ENCODE measurements at regions not wholly inside any gene's neighbourhood (a gene's known extent, or its start where the extent isn't known, plus 50 kb on each side); places are given as distances from the start of the nearest gene placed in this dataset.

DNA sequence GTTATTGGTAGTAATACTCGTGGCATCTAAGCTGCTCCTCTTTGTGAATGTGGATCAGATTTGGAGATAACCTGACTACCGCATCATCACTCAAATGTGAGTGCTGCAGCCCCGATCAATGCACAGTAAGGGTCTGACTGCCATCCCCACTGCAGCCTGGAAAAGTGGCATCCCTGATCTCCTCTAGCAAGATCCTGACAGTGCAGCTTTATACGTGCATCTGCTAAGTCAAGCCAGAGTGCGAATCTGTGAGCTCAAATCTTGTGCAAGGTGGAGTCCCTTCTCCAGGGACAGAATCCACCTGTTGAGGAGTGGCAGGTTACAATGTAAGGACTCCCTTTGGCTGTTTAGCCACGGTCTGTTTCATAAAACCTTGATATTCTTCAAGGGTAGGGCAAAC lies 215.0 kb upstream of the EXOC2 start:
- H3K4me3 ChIP-seq (ENCODE audit: low read length in 2 of 2): no peak overlapping the region
- peaks cover 2% of the 10 kb centered on the region for H3K9me3 ChIP-seq (ENCODE audit: control insufficient read depth, low read length)
- H3K36me3 ChIP-seq (ENCODE audit: control insufficient read depth in 1 of 2, insufficient read depth in 2 of 2, low read length in 1 of 2): no peaks in the 10 kb centered on the region
- no peak overlapping the region for H3K27ac ChIP-seq (ENCODE audit: low read depth in 1 of 2, low read length in 2 of 2)
- H3K27me3 ChIP-seq (ENCODE audit: control insufficient read depth in 1 of 2, insufficient read depth in 2 of 2, low read length in 1 of 2): no peaks in the 10 kb centered on the region
- intact Hi-C loops (cut with DNase I): no loop called here
- WGBS, 2 donors: 67 to 77% methylated on average over 6 of the region's 6 CpGs
- DNase-seq (no peak), ATAC-seq (ENCODE audit: low FRiP score) (no peak)
- no peaks in the 10 kb centered on the region for H3K4me1 ChIP-seq (ENCODE audit: control insufficient read depth in 1 of 2, insufficient read depth in 2 of 2, low read length in 2 of 2)

GRCh38 chr6:906920-907319 lies 214.0 kb upstream of the EXOC2 start:
- no peak for DNase-seq
- no peak overlapping the region for H3K4me3 ChIP-seq (ENCODE audit: low read length in 2 of 2)
- 72 to 74% methylated on average over 11 of the region's 11 CpGs for WGBS, 2 donors
- no peak overlapping the region for H3K27ac ChIP-seq (ENCODE audit: low read depth in 1 of 2, low read length in 2 of 2)
- intact Hi-C loops (cut with DNase I): no loop called here
- H3K9me3 ChIP-seq (ENCODE audit: control insufficient read depth, low read length): peaks cover 2% of the 10 kb centered on the region
- H3K27me3 ChIP-seq (ENCODE audit: control insufficient read depth in 1 of 2, insufficient read depth in 2 of 2, low read length in 1 of 2): no peaks in the 10 kb centered on the region
- ATAC-seq (ENCODE audit: low FRiP score): no peak
- no peaks in the 10 kb centered on the region for H3K36me3 ChIP-seq (ENCODE audit: control insufficient read depth in 1 of 2, insufficient read depth in 2 of 2, low read length in 1 of 2)
- H3K4me1 ChIP-seq (ENCODE audit: control insufficient read depth in 1 of 2, insufficient read depth in 2 of 2, low read length in 2 of 2): peaks cover 0 to 4% of the 10 kb centered on the region in 2 donors

DNA sequence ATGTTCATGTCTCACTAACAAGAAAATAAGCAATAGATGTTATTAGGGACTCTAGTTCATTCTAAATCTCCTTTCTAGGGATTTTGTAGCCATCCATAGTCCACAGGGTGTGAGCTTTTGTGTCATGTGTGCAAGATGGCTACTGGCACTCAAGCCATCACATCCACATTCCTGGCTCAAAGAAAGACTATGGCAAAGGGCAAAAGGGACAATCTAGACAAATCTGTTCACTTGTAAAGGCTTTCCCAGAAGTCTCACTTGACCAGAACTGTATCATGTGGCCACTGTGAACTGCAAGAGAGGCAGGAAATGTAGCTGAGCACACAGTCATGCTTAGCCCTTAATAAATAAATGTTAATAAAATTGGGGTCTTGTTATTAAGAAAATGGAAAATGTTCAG lies 212.6 kb upstream of the EXOC2 start:
- Histone ChIP-seq H3K27me3 (ENCODE audit: control insufficient read depth in 1 of 2, insufficient read depth in 2 of 2, low read length in 1 of 2) (no peaks in the 10 kb centered on the region), H3K27ac (ENCODE audit: low read depth in 1 of 2, low read length in 2 of 2) (no peak overlapping the region), H3K36me3 (ENCODE audit: control insufficient read depth in 1 of 2, insufficient read depth in 2 of 2, low read length in 1 of 2) (no peaks in the 10 kb centered on the region), H3K9me3 (ENCODE audit: control insufficient read depth, low read length) (no peaks in the 10 kb centered on the region), H3K4me3 (ENCODE audit: low read length in 2 of 2) (no peak overlapping the region), H3K4me1 (ENCODE audit: control insufficient read depth in 1 of 2, insufficient read depth in 2 of 2, low read length in 2 of 2) (peaks cover 0 to 4% of the 10 kb centered on the region in 2 donors)
- intact Hi-C loops (cut with DNase I): no loop called here
- ATAC-seq (ENCODE audit: low FRiP score): no peak
- DNase-seq: no peak

- no peak overlapping the region for H3K27ac ChIP-seq (ENCODE audit: low read depth in 1 of 2, low read length in 2 of 2)
- no peaks in the 10 kb centered on the region for H3K27me3 ChIP-seq (ENCODE audit: control insufficient read depth in 1 of 2, insufficient read depth in 2 of 2, low read length in 1 of 2)
- intact Hi-C loops (cut with DNase I): no loop called here
- no peaks in the 10 kb centered on the region for H3K36me3 ChIP-seq (ENCODE audit: control insufficient read depth in 1 of 2, insufficient read depth in 2 of 2, low read length in 1 of 2)
- ATAC-seq (ENCODE audit: low FRiP score): no peak
- no peak overlapping the region for H3K4me3 ChIP-seq (ENCODE audit: low read length in 2 of 2)
- no peak for DNase-seq
- H3K4me1 ChIP-seq (ENCODE audit: control insufficient read depth in 1 of 2, insufficient read depth in 2 of 2, low read length in 2 of 2): peaks cover 0 to 4% of the 10 kb centered on the region in 2 donors
- no peaks in the 10 kb centered on the region for H3K9me3 ChIP-seq (ENCODE audit: control insufficient read depth, low read length)
Observed at GRCh38 chr6:904994-905393, 212.1 kb upstream of the EXOC2 start.

- H3K4me1 ChIP-seq (ENCODE audit: control insufficient read depth in 1 of 2, insufficient read depth in 2 of 2, low read length in 2 of 2): peaks cover 0 to 4% of the 10 kb centered on the region in 2 donors
- H3K36me3 ChIP-seq (ENCODE audit: control insufficient read depth in 1 of 2, insufficient read depth in 2 of 2, low read length in 1 of 2): no peaks in the 10 kb centered on the region
- ATAC-seq (ENCODE audit: low FRiP score) (no peak), DNase-seq (no peak)
- 41 to 50% methylated on average over 6 of the region's 6 CpGs for WGBS, 2 donors
- no peak overlapping the region for H3K4me3 ChIP-seq (ENCODE audit: low read length in 2 of 2)
- intact Hi-C loops (cut with DNase I): no loop called here
- no peaks in the 10 kb centered on the region for H3K27me3 ChIP-seq (ENCODE audit: control insufficient read depth in 1 of 2, insufficient read depth in 2 of 2, low read length in 1 of 2)
- no peaks in the 10 kb centered on the region for H3K9me3 ChIP-seq (ENCODE audit: control insufficient read depth, low read length)
- no peak overlapping the region for H3K27ac ChIP-seq (ENCODE audit: low read depth in 1 of 2, low read length in 2 of 2)
Observed at GRCh38 chr6:903761-904160, 210.8 kb upstream of the EXOC2 start.

DNA sequence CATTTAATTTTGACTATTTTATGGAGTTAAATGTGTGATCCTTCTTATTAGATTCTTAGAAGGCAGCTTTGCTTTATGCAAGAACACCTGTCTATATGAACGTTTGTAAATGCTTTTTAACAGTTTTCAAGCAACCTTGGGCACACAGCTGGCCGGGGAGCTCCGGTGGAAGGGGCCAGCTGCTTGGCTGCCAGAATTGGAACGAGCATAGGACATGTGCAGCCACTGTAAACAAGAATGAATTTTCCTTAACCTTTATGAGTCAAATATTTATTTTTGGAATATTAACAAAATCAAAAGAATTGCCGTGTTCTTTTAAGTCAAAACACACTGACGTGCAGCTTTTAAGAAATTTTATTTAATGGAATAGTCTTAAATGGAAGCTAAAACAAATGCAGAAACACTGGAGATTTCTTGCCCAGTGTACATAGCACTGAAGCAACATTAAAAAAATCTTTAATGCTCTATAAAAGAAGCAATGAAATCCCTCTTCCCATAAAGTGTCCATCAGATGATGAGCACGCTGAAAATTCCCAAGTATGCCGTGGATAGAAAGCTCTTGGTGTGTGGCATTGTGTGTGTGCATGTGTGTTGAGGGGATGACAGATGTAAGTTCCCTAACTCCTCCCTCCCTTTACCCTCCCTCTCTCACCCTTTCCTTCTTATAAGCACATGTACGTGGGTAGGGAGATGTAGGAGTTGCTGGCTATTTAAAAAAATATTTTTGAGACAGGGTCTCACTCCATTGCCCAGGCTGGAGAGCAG lies 208.9 kb upstream of the EXOC2 start:
- Histone ChIP-seq H3K4me3 (ENCODE audit: low read length in 2 of 2) (no peak overlapping the region), H3K27me3 (ENCODE audit: control insufficient read depth in 1 of 2, insufficient read depth in 2 of 2, low read length in 1 of 2) (no peaks in the 10 kb centered on the region), H3K9me3 (ENCODE audit: control insufficient read depth, low read length) (no peaks in the 10 kb centered on the region), H3K27ac (ENCODE audit: low read depth in 1 of 2, low read length in 2 of 2) (no peak overlapping the region), H3K4me1 (ENCODE audit: control insufficient read depth in 1 of 2, insufficient read depth in 2 of 2, low read length in 2 of 2) (peaks cover 0 to 4% of the 10 kb centered on the region in 2 donors), H3K36me3 (ENCODE audit: control insufficient read depth in 1 of 2, insufficient read depth in 2 of 2, low read length in 1 of 2) (no peaks in the 10 kb centered on the region)
- intact Hi-C loops (cut with DNase I): no loop called here
- no peak for ATAC-seq (ENCODE audit: low FRiP score)
- WGBS, 2 donors: 9 to 13% methylated on average over 9 of the region's 9 CpGs
- DNase-seq: no peak

DNA sequence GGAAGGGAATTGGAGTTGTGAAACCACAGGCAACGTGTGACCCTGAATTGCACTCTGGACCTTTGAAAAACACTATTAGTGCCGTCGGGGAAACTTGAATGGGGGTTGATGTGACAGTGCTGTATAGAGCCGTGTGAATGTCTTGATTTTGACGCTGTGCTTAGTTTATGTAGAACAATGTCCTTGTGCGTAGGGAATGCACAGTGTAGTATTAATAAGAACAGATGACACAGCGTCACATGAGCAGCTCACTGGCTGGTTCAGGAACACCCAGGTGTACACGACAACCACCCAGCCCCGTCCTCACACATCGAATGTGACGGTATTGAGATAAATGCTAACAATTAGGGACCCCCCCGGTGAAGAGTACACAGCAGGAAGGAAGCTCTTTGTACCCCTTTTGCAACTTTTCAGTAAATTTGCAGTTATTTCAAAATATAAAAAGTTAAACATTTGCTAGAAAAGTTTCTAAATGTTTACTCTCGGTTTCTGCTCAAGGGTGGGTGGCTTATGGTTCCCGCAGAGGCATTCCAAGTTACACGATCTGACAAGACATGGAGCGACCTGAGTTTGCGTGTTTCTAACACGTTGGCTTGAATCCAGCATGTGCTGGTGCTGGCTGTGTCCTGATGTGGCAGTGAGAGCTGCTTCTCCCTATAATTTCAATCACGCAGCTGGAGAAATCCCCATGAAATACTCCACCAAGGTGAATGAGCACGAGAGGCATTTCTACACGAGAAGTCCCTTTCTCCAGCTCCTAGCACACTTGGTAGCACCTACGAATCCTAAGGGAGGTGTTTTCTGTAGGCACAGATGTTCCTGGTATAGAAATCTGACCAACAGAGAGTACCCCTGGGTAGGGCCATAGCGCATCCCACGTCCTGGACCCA lies 208.0 kb upstream of the EXOC2 start:
- no peaks in the 10 kb centered on the region for H3K9me3 ChIP-seq (ENCODE audit: control insufficient read depth, low read length)

GRCh38 chr6:897528-898207 lies 204.7 kb upstream of the EXOC2 start:
- Histone ChIP-seq H3K9me3 (ENCODE audit: control insufficient read depth, low read length) (no peaks in the 10 kb centered on the region), H3K27me3 (ENCODE audit: control insufficient read depth in 1 of 2, insufficient read depth in 2 of 2, low read length in 1 of 2) (no peaks in the 10 kb centered on the region), H3K4me3 (ENCODE audit: low read length in 2 of 2) (no peak overlapping the region), H3K36me3 (ENCODE audit: control insufficient read depth in 1 of 2, insufficient read depth in 2 of 2, low read length in 1 of 2) (no peaks in the 10 kb centered on the region), H3K27ac (ENCODE audit: low read depth in 1 of 2, low read length in 2 of 2) (no peak overlapping the region), H3K4me1 (ENCODE audit: control insufficient read depth in 1 of 2, insufficient read depth in 2 of 2, low read length in 2 of 2) (peaks cover 0 to 4% of the 10 kb centered on the region in 2 donors)
- intact Hi-C loops (cut with DNase I): no loop called here
- no peak for ATAC-seq (ENCODE audit: low FRiP score)
- no peak for DNase-seq
- 85 to 87% methylated on average over 12 of the region's 12 CpGs for WGBS, 2 donors

More for the DNA sequence above, 208.0 kb upstream of the EXOC2 start:
- ATAC-seq (ENCODE audit: low FRiP score): no peak
- Histone ChIP-seq H3K4me3 (ENCODE audit: low read length in 2 of 2) (no peak overlapping the region), H3K4me1 (ENCODE audit: control insufficient read depth in 1 of 2, insufficient read depth in 2 of 2, low read length in 2 of 2) (peaks cover 0 to 4% of the 10 kb centered on the region in 2 donors), H3K36me3 (ENCODE audit: control insufficient read depth in 1 of 2, insufficient read depth in 2 of 2, low read length in 1 of 2) (no peaks in the 10 kb centered on the region), H3K27ac (ENCODE audit: low read depth in 1 of 2, low read length in 2 of 2) (no peak overlapping the region), H3K27me3 (ENCODE audit: control insufficient read depth in 1 of 2, insufficient read depth in 2 of 2, low read length in 1 of 2) (no peaks in the 10 kb centered on the region)
- intact Hi-C loops (cut with DNase I): no loop called here
- DNase-seq: no peak
- 60 to 64% methylated on average over 24 of the region's 24 CpGs for WGBS, 2 donors

All from aorta (tissue), 5 donors.